ENCODE measurements at regions not wholly inside any gene's neighbourhood (a gene's known extent, or its start where the extent isn't known, plus 50 kb on each side); places are given as distances from the start of the nearest gene placed in this dataset.

- FAIRE-seq (no peak), DNase-seq (ENCODE audit: extremely low spot score, insufficient read length, low read depth) (no peak)
Measured at GRCh38 chr2:221318376-221319130, 253.6 kb downstream of the EPHA4 start.

- FAIRE-seq (no peak), DNase-seq (ENCODE audit: extremely low spot score, insufficient read length, low read depth) (no peak)
Measured at GRCh38 chr2:221322741-221323140, 249.4 kb downstream of the EPHA4 start.

- FAIRE-seq (no peak), DNase-seq (ENCODE audit: extremely low spot score, insufficient read length, low read depth) (no peak)
Measured at GRCh38 chr2:221323513-221323912, 248.6 kb downstream of the EPHA4 start.

- FAIRE-seq (no peak), DNase-seq (ENCODE audit: extremely low spot score, insufficient read length, low read depth) (no peak)
Measured at GRCh38 chr2:221330436-221330835, 241.7 kb downstream of the EPHA4 start.

- FAIRE-seq (no peak), DNase-seq (ENCODE audit: extremely low spot score, insufficient read length, low read depth) (no peak)
Measured at GRCh38 chr2:221334481-221335218, 237.5 kb downstream of the EPHA4 start.

- DNase-seq (ENCODE audit: extremely low spot score, insufficient read length, low read depth) (no peak), FAIRE-seq (no peak)
Measured at GRCh38 chr2:221335219-221335752, 236.8 kb downstream of the EPHA4 start.

GRCh38 chr2:221336967-221337366 lies 235.1 kb downstream of the EPHA4 start:
- DNase-seq (ENCODE audit: extremely low spot score, insufficient read length, low read depth) = no peak
- FAIRE-seq = no peak

GRCh38 chr2:221337957-221338685 lies 234.0 kb downstream of the EPHA4 start:
- FAIRE-seq = peak; percentile 12
- no peak for DNase-seq (ENCODE audit: extremely low spot score, insufficient read length, low read depth)

GRCh38 chr2:221342388-221342787 lies 229.7 kb downstream of the EPHA4 start:
- FAIRE-seq (no peak), DNase-seq (ENCODE audit: extremely low spot score, insufficient read length, low read depth) (no peak)

- no peak for DNase-seq (ENCODE audit: extremely low spot score, insufficient read length, low read depth)
- FAIRE-seq = no peak
Measured at GRCh38 chr2:221343524-221343923, 228.6 kb downstream of the EPHA4 start.

GRCh38 chr2:221345516-221345915 lies 226.6 kb downstream of the EPHA4 start:
- FAIRE-seq (no peak), DNase-seq (ENCODE audit: extremely low spot score, insufficient read length, low read depth) (no peak)

GRCh38 chr2:221346411-221346810 lies 225.7 kb downstream of the EPHA4 start:
- no peak for FAIRE-seq
- no peak for DNase-seq (ENCODE audit: extremely low spot score, insufficient read length, low read depth)

GRCh38 chr2:221347471-221347870 lies 224.6 kb downstream of the EPHA4 start:
- FAIRE-seq (no peak), DNase-seq (ENCODE audit: extremely low spot score, insufficient read length, low read depth) (no peak)

- FAIRE-seq (no peak), DNase-seq (ENCODE audit: extremely low spot score, insufficient read length, low read depth) (no peak)
Measured at GRCh38 chr2:221350616-221351015, 221.5 kb downstream of the EPHA4 start.

- DNase-seq (ENCODE audit: extremely low spot score, insufficient read length, low read depth) = no peak
- no peak for FAIRE-seq
Measured at GRCh38 chr2:221353201-221353600, 218.9 kb downstream of the EPHA4 start.

GRCh38 chr2:221360312-221360711 lies 211.8 kb downstream of the EPHA4 start:
- FAIRE-seq (no peak), DNase-seq (ENCODE audit: extremely low spot score, insufficient read length, low read depth) (no peak)

GRCh38 chr2:221360742-221361141 lies 211.4 kb downstream of the EPHA4 start:
- no peak for FAIRE-seq
- no peak for DNase-seq (ENCODE audit: extremely low spot score, insufficient read length, low read depth)

GRCh38 chr2:221361633-221362032 lies 210.5 kb downstream of the EPHA4 start:
- DNase-seq (ENCODE audit: extremely low spot score, insufficient read length, low read depth) (no peak), FAIRE-seq (no peak)

GRCh38 chr2:221364672-221365071 lies 207.4 kb downstream of the EPHA4 start:
- FAIRE-seq = no peak
- DNase-seq (ENCODE audit: extremely low spot score, insufficient read length, low read depth) = no peak
